HG02678 (cell line): ENCODE measurements at regions not wholly inside any gene's neighbourhood (a gene's known extent, or its start where the extent isn't known, plus 50 kb on each side); places are given as distances from the start of the nearest gene placed in this dataset.
"Not testable (repeated sequence)": the region's sequence is repeated elsewhere in the genome, so short reads cannot be mapped to it uniquely, and the experiment has no call there.

Experiments
- ATAC-seq: cut with Tn5 transposase; IDR thresholded peaks from one replicate; pipeline ENCODE4 v1.9.1; 2021; ENCODE audit warnings: mild to moderate bottlenecking, moderate library complexity; ENCODE audit not compliant: unreplicated experiment

GRCh38 chr15:62218841-62219240 lies 53.8 kb upstream of the C2CD4B start:
- no peak for ATAC-seq

GRCh38 chr15:62219799-62220198 lies 54.7 kb upstream of the C2CD4B start:
- no peak for ATAC-seq

- no peak for ATAC-seq
These were observed 57.9 kb upstream of the C2CD4B start for GRCh38 chr15:62223020-62223419.

GRCh38 chr15:62228604-62229003 lies 63.5 kb upstream of the C2CD4B start:
- ATAC-seq = no peak

GRCh38 chr15:62231856-62232255 lies 66.8 kb upstream of the C2CD4B start:
- ATAC-seq = no peak

- ATAC-seq = no peak
These were observed 75.3 kb upstream of the C2CD4B start for GRCh38 chr15:62240121-62241096.

- no peak for ATAC-seq
These were observed 76.2 kb upstream of the C2CD4B start for GRCh38 chr15:62241135-62241770.

- no peak for ATAC-seq
These were observed 77.9 kb upstream of the C2CD4B start for GRCh38 chr15:62242999-62243398.

GRCh38 chr15:62244762-62245161 lies 79.7 kb upstream of the C2CD4B start:
- no peak for ATAC-seq

- ATAC-seq = no peak
These were observed 83.3 kb upstream of the C2CD4B start for GRCh38 chr15:62248277-62248984.

- no peak for ATAC-seq
These were observed 84.4 kb upstream of the C2CD4B start for GRCh38 chr15:62249501-62249900.

GRCh38 chr15:62250186-62250585 lies 85.1 kb upstream of the C2CD4B start:
- ATAC-seq = no peak

- ATAC-seq = no peak
These were observed 85.9 kb upstream of the C2CD4B start for GRCh38 chr15:62250978-62251377.

GRCh38 chr15:62253294-62253693 lies 88.2 kb upstream of the C2CD4B start:
- no peak for ATAC-seq

- ATAC-seq = no peak
These were observed 89.3 kb upstream of the C2CD4B start for GRCh38 chr15:62254137-62254934.

- ATAC-seq = not testable (repeated sequence)
These were observed 91.3 kb upstream of the C2CD4B start for GRCh38 chr15:62256430-62256829.

- no peak for ATAC-seq
These were observed 93.0 kb upstream of the C2CD4B start for GRCh38 chr15:62257996-62258521.

GRCh38 chr15:62262305-62262941 lies 97.3 kb upstream of the C2CD4B start:
- no peak for ATAC-seq

- ATAC-seq = no peak
These were observed 99.1 kb upstream of the C2CD4B start for GRCh38 chr15:62264196-62264595.

- no peak for ATAC-seq
These were observed 104.4 kb upstream of the C2CD4B start for GRCh38 chr15:62269504-62269903.
